Epithelial cell of proximal tubule (primary cell): ENCODE measurements at regions not wholly inside any gene's neighbourhood (a gene's known extent, or its start where the extent isn't known, plus 50 kb on each side); places are given as distances from the start of the nearest gene placed in this dataset.

ENCODE experiments used
- DNase-seq: peaks from one replicate; pipeline ENCODE4 v3.0.0-alpha.2; 2011; ENCODE audit warnings: low read depth
- H3K4me3 ChIP-seq: 2 replicates; pipeline ENCODE4 v1.5.1; 2011; ENCODE audit warnings: low read depth, mild to moderate bottlenecking, low read length
- TF ChIP-seq, protein P1 (sequence below): conservative IDR thresholded peaks from 2 replicates; pipeline ENCODE4 v1.5.1; 2012; ENCODE audit warnings: low read depth, mild to moderate bottlenecking, low read length

DNA sequence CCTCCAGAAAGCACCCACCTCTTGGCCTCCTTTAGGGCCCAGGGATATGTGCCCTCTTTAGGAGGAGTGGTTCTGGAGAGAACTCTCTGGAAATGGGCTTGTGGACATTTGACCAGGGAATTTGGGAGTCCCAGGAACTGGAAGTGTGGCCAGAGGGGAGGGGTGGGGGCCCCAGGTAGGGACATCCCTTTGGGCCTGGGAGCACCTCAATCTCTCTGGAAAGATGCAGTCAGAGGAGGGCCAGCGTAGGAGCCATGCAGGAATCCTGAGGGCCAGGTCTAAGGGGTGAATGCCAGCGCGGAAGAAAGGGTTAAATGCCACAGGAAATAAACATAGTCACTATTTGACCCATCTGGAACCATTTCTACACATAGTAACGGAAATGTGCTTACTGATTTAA lies 50.3 kb upstream of the ITGA11 start:
- no peak overlapping the region for H3K4me3 ChIP-seq
- TF ChIP-seq, protein P1, sequence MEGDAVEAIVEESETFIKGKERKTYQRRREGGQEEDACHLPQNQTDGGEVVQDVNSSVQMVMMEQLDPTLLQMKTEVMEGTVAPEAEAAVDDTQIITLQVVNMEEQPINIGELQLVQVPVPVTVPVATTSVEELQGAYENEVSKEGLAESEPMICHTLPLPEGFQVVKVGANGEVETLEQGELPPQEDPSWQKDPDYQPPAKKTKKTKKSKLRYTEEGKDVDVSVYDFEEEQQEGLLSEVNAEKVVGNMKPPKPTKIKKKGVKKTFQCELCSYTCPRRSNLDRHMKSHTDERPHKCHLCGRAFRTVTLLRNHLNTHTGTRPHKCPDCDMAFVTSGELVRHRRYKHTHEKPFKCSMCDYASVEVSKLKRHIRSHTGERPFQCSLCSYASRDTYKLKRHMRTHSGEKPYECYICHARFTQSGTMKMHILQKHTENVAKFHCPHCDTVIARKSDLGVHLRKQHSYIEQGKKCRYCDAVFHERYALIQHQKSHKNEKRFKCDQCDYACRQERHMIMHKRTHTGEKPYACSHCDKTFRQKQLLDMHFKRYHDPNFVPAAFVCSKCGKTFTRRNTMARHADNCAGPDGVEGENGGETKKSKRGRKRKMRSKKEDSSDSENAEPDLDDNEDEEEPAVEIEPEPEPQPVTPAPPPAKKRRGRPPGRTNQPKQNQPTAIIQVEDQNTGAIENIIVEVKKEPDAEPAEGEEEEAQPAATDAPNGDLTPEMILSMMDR: no peak

DNA sequence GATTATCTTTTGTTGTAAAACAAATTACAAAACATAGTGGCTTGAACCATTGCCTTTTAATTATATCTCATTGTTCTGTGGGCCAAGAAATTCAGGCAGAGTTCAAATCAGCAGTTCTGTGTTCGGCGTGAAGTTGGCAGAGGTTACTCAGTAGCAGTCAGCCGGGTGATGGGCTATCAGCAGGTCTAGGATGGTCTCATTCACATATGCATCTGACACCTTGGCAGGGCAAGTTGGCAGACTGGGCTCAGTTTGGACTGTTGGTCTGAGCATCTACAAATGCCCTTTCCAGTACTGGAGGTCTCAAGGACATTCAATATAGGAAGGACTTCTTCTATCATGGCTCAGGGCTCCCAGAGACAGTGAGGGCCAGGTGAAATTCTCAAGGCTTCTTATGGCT lies 51.2 kb upstream of the ITGA11 start:
- TF ChIP-seq, protein P1: no peak
- no peak overlapping the region for H3K4me3 ChIP-seq
- DNase-seq: no peak

More for the DNA sequence above, 50.3 kb upstream of the ITGA11 start:
- no peak for DNase-seq

DNA sequence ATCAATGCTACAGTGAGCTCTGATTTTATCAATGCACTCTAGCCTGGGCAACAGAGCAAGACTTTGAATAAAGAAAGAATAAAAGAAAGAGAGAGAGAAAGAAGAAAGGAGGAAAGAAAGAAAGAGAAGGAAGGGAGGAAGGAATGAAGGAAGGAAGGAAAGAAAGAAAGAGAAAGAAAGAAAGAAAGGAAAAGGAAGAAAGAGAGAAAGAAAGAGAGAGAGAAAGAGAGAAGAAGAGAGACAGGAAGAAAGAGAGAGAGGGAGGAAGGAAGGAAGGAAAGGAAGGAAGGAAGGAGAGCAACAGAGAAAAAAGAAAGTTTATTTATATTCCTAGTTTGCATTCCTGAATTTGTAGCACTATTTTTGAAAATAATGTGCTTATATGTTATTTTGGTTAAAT lies 52.3 kb upstream of the ITGA11 start:
- TF ChIP-seq, protein P1: no peak
- DNase-seq: no peak

DNA sequence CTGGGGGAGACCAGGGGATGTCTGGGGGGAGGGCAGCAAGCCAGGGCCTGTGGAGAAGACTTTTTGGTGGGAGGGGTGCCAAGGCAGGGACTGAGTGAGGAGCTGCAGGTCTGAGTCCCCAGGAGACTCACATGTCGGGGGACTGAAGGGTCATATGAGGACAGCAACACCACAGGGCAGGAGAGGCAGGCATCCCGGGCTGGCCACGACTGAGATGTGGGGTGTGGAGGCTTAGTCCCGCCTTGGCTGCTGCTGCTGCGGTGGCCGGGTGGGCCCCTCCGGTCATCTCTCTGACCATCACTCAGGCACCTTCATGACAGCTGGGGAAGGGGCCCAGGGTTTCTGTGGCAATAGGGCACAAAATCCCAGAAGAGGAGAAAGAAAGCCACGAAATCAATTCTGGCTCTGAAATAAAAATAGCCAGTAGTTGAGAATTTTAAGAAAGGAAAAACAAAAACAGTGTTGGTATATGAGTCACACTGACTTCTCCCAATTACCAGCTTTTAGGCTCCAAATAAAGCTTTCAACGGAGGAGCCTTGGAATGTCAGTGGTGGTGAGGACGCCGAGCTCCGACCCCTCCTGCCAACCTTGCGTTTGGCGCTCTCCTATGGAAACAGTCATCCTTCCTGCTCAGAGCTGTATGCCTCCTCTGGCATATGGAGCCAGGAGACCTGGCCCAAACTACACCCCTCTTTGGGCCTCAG lies 52.9 kb upstream of the ITGA11 start:
- TF ChIP-seq, protein P1: no peak
- no peak for DNase-seq
- no peak overlapping the region for H3K4me3 ChIP-seq

More for the DNA sequence above, 52.3 kb upstream of the ITGA11 start:
- no peak overlapping the region for H3K4me3 ChIP-seq

DNA sequence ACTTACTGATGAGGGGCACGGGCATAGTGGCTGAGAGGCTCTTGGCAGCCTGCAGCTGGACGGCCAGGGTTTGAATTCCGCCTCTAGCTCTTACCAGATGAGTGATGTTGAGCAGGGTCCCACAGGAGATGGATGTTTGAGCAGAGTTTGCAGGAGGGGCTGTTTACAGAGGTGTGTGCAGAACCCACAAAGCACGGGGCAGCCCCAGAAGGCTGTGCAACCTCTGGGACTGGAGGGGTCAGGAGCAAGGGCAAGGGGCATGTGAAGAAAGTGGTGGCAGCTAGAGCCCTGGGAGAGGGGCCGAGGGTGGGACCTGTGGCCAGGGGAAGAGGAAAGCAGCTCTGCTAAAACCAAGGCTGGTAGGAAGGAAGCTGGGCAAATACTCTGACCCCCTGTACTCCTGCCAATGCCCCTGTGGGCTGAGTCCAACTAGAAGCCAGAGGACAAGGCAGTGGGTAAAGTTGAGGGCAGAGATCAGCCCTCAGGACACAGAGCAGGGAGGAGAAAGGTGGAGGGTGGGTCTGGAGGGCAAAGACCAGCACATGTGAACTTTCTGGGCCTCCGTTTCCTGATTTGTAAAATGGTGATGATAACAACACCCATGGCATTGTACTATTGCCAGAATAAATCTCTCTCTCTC lies 53.9 kb upstream of the ITGA11 start:
- no peak for DNase-seq
- TF ChIP-seq, protein P1: no peak
- H3K4me3 ChIP-seq: no peak overlapping the region

DNA sequence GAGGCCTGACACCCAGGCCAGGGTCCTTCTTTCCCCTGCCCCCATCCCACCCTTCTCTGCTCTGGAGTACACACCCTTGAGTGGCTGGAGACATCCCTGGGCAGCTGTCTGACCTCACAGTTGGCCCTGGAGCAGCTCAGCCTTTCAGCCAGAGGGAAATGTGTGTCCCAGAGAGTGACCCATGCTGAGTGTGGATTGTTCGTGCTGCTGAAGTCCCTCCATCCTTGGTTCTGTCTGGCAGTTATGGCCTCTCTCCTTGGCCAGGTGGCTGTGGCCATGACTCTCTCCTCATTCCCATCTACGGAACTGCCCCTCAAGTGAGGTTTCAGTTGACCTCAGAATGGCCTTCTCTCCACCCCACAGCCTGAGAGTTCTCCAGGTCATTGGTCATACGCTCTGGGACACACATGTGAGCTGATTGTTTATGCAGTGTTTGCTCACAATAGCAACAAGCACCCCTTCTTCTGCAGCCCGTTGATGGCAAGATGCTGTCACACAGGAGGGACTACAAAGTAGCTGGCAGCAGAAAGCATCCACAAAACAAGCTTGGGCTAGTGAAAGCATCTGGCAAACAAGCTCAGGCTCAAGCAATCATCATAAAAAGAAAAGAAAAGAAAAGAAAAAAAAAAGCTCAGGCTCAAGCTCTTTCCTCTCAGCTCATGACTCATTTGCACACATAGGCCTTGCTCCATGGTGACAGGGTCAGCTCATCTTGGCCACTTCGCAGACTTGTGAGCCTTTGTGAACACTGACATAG lies 55.3 kb upstream of the ITGA11 start:
- TF ChIP-seq, protein P1: no peak
- no peak overlapping the region for H3K4me3 ChIP-seq
- DNase-seq: no peak
